ENCODE measurements at regions not wholly inside any gene's neighbourhood (a gene's known extent, or its start where the extent isn't known, plus 50 kb on each side); places are given as distances from the start of the nearest gene placed in this dataset.

- H3K9me3 ChIP-seq (ENCODE audit: low read length) = no peaks in the 10 kb centered on the region
- no peaks in the 10 kb centered on the region for H3K36me3 ChIP-seq (ENCODE audit: insufficient read depth, low read length)
- no peak overlapping the region for H3K9ac ChIP-seq (ENCODE audit: low read length)
- H4K20me1 ChIP-seq (ENCODE audit: insufficient read depth, low read depth, low read length) = no peaks in the 10 kb centered on the region
- peaks cover 9% of the 10 kb centered on the region for H3K4me1 ChIP-seq (ENCODE audit: low read length)
- H3K79me2 ChIP-seq (ENCODE audit: low read length) = no peaks in the 10 kb centered on the region
- no peak overlapping the region for H3K4me2 ChIP-seq (ENCODE audit: low read depth, low read length, poor library complexity, severe bottlenecking)
- H3K9me2 ChIP-seq (replicated peaks; ENCODE audit: insufficient read depth, low read length) = no peaks in the 10 kb centered on the region
- H2AFZ ChIP-seq (ENCODE audit: low read length) = no peak overlapping the region
- no peak overlapping the region for H3K4me3 ChIP-seq (ENCODE audit: low read length)
- H3K27me3 ChIP-seq (ENCODE audit: low read length) = no peaks in the 10 kb centered on the region
- no peak overlapping the region for H3K27ac ChIP-seq (ENCODE audit: low read length)
- DNase-seq = no peak
Observed at GRCh38 chr20:24297993-24298392, 171.4 kb upstream of the SYNDIG1 start.

- H2AFZ ChIP-seq (ENCODE audit: low read length) = no peak overlapping the region
- peaks cover 16% of the 10 kb centered on the region for H3K4me1 ChIP-seq (ENCODE audit: low read length)
- no peaks in the 10 kb centered on the region for H3K9me2 ChIP-seq (replicated peaks; ENCODE audit: insufficient read depth, low read length)
- no peak overlapping the region for H3K4me3 ChIP-seq (ENCODE audit: low read length)
- no peaks in the 10 kb centered on the region for H3K79me2 ChIP-seq (ENCODE audit: low read length)
- no peak overlapping the region for H3K4me2 ChIP-seq (ENCODE audit: low read depth, low read length, poor library complexity, severe bottlenecking)
- no peaks in the 10 kb centered on the region for H4K20me1 ChIP-seq (ENCODE audit: insufficient read depth, low read depth, low read length)
- no peak overlapping the region for H3K27ac ChIP-seq (ENCODE audit: low read length)
- H3K9me3 ChIP-seq (ENCODE audit: low read length) = no peaks in the 10 kb centered on the region
- no peak overlapping the region for H3K9ac ChIP-seq (ENCODE audit: low read length)
- no peaks in the 10 kb centered on the region for H3K27me3 ChIP-seq (ENCODE audit: low read length)
- DNase-seq = peak; percentile 54
- no peaks in the 10 kb centered on the region for H3K36me3 ChIP-seq (ENCODE audit: insufficient read depth, low read length)
Observed at GRCh38 chr20:24296477-24297261, 172.8 kb upstream of the SYNDIG1 start.

- H4K20me1 ChIP-seq (ENCODE audit: insufficient read depth, low read depth, low read length) = no peaks in the 10 kb centered on the region
- no peak overlapping the region for H3K27ac ChIP-seq (ENCODE audit: low read length)
- H3K27me3 ChIP-seq (ENCODE audit: low read length) = no peaks in the 10 kb centered on the region
- H3K9ac ChIP-seq (ENCODE audit: low read length) = no peak overlapping the region
- DNase-seq = no peak
- H3K36me3 ChIP-seq (ENCODE audit: insufficient read depth, low read length) = no peaks in the 10 kb centered on the region
- no peaks in the 10 kb centered on the region for H3K9me2 ChIP-seq (replicated peaks; ENCODE audit: insufficient read depth, low read length)
- no peak overlapping the region for H2AFZ ChIP-seq (ENCODE audit: low read length)
- no peaks in the 10 kb centered on the region for H3K79me2 ChIP-seq (ENCODE audit: low read length)
- no peaks in the 10 kb centered on the region for H3K9me3 ChIP-seq (ENCODE audit: low read length)
- no peak overlapping the region for H3K4me3 ChIP-seq (ENCODE audit: low read length)
- H3K4me1 ChIP-seq (ENCODE audit: low read length) = peaks cover 26% of the 10 kb centered on the region
- no peak overlapping the region for H3K4me2 ChIP-seq (ENCODE audit: low read depth, low read length, poor library complexity, severe bottlenecking)
Observed at GRCh38 chr20:24291014-24291413, 178.4 kb upstream of the SYNDIG1 start.

GRCh38 chr20:24289737-24290481, 179.5 kb upstream of the SYNDIG1 start:
- Histone ChIP-seq H4K20me1 (ENCODE audit: insufficient read depth, low read depth, low read length) (no peaks in the 10 kb centered on the region), H3K9me3 (ENCODE audit: low read length) (no peaks in the 10 kb centered on the region), H3K9ac (ENCODE audit: low read length) (no peak overlapping the region), H3K4me3 (ENCODE audit: low read length) (peak overlapping the region; percentile 25; the same call in 1 of the 2 replicates), H3K9me2 (replicated peaks; ENCODE audit: insufficient read depth, low read length) (no peaks in the 10 kb centered on the region), H3K79me2 (ENCODE audit: low read length) (no peaks in the 10 kb centered on the region), H3K36me3 (ENCODE audit: insufficient read depth, low read length) (no peaks in the 10 kb centered on the region), H3K27ac (ENCODE audit: low read length) (no peak overlapping the region), H3K4me2 (ENCODE audit: low read depth, low read length, poor library complexity, severe bottlenecking) (peak overlapping the region; percentile 57), H3K4me1 (ENCODE audit: low read length) (peaks cover 25% of the 10 kb centered on the region), H2AFZ (ENCODE audit: low read length) (no peak overlapping the region), H3K27me3 (ENCODE audit: low read length) (no peaks in the 10 kb centered on the region)
- peak; percentile 64 for DNase-seq

- H3K4me1 ChIP-seq (ENCODE audit: low read length) = no peaks in the 10 kb centered on the region
- H4K20me1 ChIP-seq (ENCODE audit: insufficient read depth, low read depth, low read length) = no peaks in the 10 kb centered on the region
- H3K79me2 ChIP-seq (ENCODE audit: low read length) = no peaks in the 10 kb centered on the region
- no peak overlapping the region for H3K9ac ChIP-seq (ENCODE audit: low read length)
- H3K36me3 ChIP-seq (ENCODE audit: insufficient read depth, low read length) = no peaks in the 10 kb centered on the region
- H3K9me3 ChIP-seq (ENCODE audit: low read length) = no peaks in the 10 kb centered on the region
- no peaks in the 10 kb centered on the region for H3K27me3 ChIP-seq (ENCODE audit: low read length)
- H3K9me2 ChIP-seq (replicated peaks; ENCODE audit: insufficient read depth, low read length) = no peaks in the 10 kb centered on the region
- H3K4me2 ChIP-seq (ENCODE audit: low read depth, low read length, poor library complexity, severe bottlenecking) = no peak overlapping the region
- no peak overlapping the region for H2AFZ ChIP-seq (ENCODE audit: low read length)
- no peak for DNase-seq
- no peak overlapping the region for H3K4me3 ChIP-seq (ENCODE audit: low read length)
- H3K27ac ChIP-seq (ENCODE audit: low read length) = no peak overlapping the region
Observed at GRCh38 chr20:24283186-24283585, 186.2 kb upstream of the SYNDIG1 start.

- H3K79me2 ChIP-seq (ENCODE audit: low read length) = no peaks in the 10 kb centered on the region
Observed at GRCh38 chr20:24277196-24277595, 192.2 kb upstream of the SYNDIG1 start.

GRCh38 chr20:24275946-24276705, 193.3 kb upstream of the SYNDIG1 start:
- H3K4me3 ChIP-seq (ENCODE audit: low read length) = no peak overlapping the region
- H3K4me1 ChIP-seq (ENCODE audit: low read length) = peaks cover 8% of the 10 kb centered on the region
- DNase-seq = no peak
- H3K36me3 ChIP-seq (ENCODE audit: insufficient read depth, low read length) = no peaks in the 10 kb centered on the region
- H3K27me3 ChIP-seq (ENCODE audit: low read length) = no peaks in the 10 kb centered on the region
- H3K79me2 ChIP-seq (ENCODE audit: low read length) = no peaks in the 10 kb centered on the region
- H2AFZ ChIP-seq (ENCODE audit: low read length) = no peak overlapping the region
- no peak overlapping the region for H3K27ac ChIP-seq (ENCODE audit: low read length)
- H3K9me3 ChIP-seq (ENCODE audit: low read length) = no peaks in the 10 kb centered on the region
- no peaks in the 10 kb centered on the region for H3K9me2 ChIP-seq (replicated peaks; ENCODE audit: insufficient read depth, low read length)
- H3K4me2 ChIP-seq (ENCODE audit: low read depth, low read length, poor library complexity, severe bottlenecking) = no peak overlapping the region
- no peak overlapping the region for H3K9ac ChIP-seq (ENCODE audit: low read length)
- H4K20me1 ChIP-seq (ENCODE audit: insufficient read depth, low read depth, low read length) = no peaks in the 10 kb centered on the region

More at GRCh38 chr20:24277196-24277595, 192.2 kb upstream of the SYNDIG1 start:
- peaks cover 8% of the 10 kb centered on the region for H3K4me1 ChIP-seq (ENCODE audit: low read length)
- no peaks in the 10 kb centered on the region for H3K9me2 ChIP-seq (replicated peaks; ENCODE audit: insufficient read depth, low read length)
- no peaks in the 10 kb centered on the region for H3K36me3 ChIP-seq (ENCODE audit: insufficient read depth, low read length)
- no peak overlapping the region for H3K27ac ChIP-seq (ENCODE audit: low read length)
- H4K20me1 ChIP-seq (ENCODE audit: insufficient read depth, low read depth, low read length) = no peaks in the 10 kb centered on the region
- no peaks in the 10 kb centered on the region for H3K9me3 ChIP-seq (ENCODE audit: low read length)
- no peak overlapping the region for H3K9ac ChIP-seq (ENCODE audit: low read length)
- H2AFZ ChIP-seq (ENCODE audit: low read length) = no peak overlapping the region
- no peak overlapping the region for H3K4me3 ChIP-seq (ENCODE audit: low read length)
- H3K4me2 ChIP-seq (ENCODE audit: low read depth, low read length, poor library complexity, severe bottlenecking) = no peak overlapping the region
- H3K27me3 ChIP-seq (ENCODE audit: low read length) = no peaks in the 10 kb centered on the region
- DNase-seq = no peak

- Histone ChIP-seq H3K27me3 (ENCODE audit: low read length) (no peaks in the 10 kb centered on the region), H3K79me2 (ENCODE audit: low read length) (no peaks in the 10 kb centered on the region), H3K4me3 (ENCODE audit: low read length) (no peak overlapping the region), H3K4me1 (ENCODE audit: low read length) (peaks cover 8% of the 10 kb centered on the region), H3K4me2 (ENCODE audit: low read depth, low read length, poor library complexity, severe bottlenecking) (no peak overlapping the region), H2AFZ (ENCODE audit: low read length) (no peak overlapping the region), H3K9me3 (ENCODE audit: low read length) (no peaks in the 10 kb centered on the region), H3K9me2 (replicated peaks; ENCODE audit: insufficient read depth, low read length) (no peaks in the 10 kb centered on the region), H3K36me3 (ENCODE audit: insufficient read depth, low read length) (no peaks in the 10 kb centered on the region), H4K20me1 (ENCODE audit: insufficient read depth, low read depth, low read length) (no peaks in the 10 kb centered on the region), H3K9ac (ENCODE audit: low read length) (no peak overlapping the region), H3K27ac (ENCODE audit: low read length) (no peak overlapping the region)
- DNase-seq = peak; percentile 58
Observed at GRCh38 chr20:24273251-24273650, 196.2 kb upstream of the SYNDIG1 start.
